H9 (cell line): ENCODE measurements at regions not wholly inside any gene's neighbourhood (a gene's known extent, or its start where the extent isn't known, plus 50 kb on each side); places are given as distances from the start of the nearest gene placed in this dataset.

Experiments used
- DNase-seq: peaks from one replicate; pipeline ENCODE4 v3.0.0-alpha.2; 2017
- H2AFZ ChIP-seq: one replicate; pipeline ENCODE4 v1.6.1; 2013; ENCODE audit warnings: mild to moderate bottlenecking, low read length, control low read depth, moderate library complexity
- H2AK5ac ChIP-seq: 2 replicates; pipeline ENCODE4 v1.6.1; 2013; ENCODE audit warnings: low read length, control low read depth, mixed read lengths; ENCODE audit not compliant: insufficient read length
- H2BK120ac ChIP-seq: one replicate; pipeline ENCODE4 v1.6.1; 2013; ENCODE audit warnings: low read depth, mild to moderate bottlenecking, low read length, control low read depth, inconsistent platforms; ENCODE audit not compliant: poor library complexity, severe bottlenecking
- H2BK12ac ChIP-seq: 2 replicates; pipeline ENCODE4 v1.6.1; 2013; ENCODE audit warnings: low read length, control low read depth, mixed read lengths, low read depth; ENCODE audit not compliant: insufficient read length
- H2BK15ac ChIP-seq: 2 replicates; pipeline ENCODE4 v1.6.1; 2013; ENCODE audit warnings: low read depth, low read length, control low read depth
- H2BK20ac ChIP-seq: one replicate; pipeline ENCODE4 v1.6.1; 2013; ENCODE audit warnings: low read depth, mild to moderate bottlenecking, low read length, control low read depth, inconsistent platforms; ENCODE audit not compliant: poor library complexity, severe bottlenecking
- H2BK5ac ChIP-seq: 2 replicates; pipeline ENCODE4 v1.6.1; 2013; ENCODE audit warnings: low read length, control low read depth, mixed read lengths; ENCODE audit not compliant: insufficient read length
- H3K14ac ChIP-seq: 2 replicates; pipeline ENCODE4 v1.6.1; 2013; ENCODE audit warnings: low read length, control low read depth; ENCODE audit not compliant: insufficient read depth
- H3K18ac ChIP-seq: 2 replicates; pipeline ENCODE4 v1.6.1; 2013; ENCODE audit warnings: low read depth, mild to moderate bottlenecking, mixed read lengths, low read length, control low read depth; ENCODE audit not compliant: insufficient read length
- H3K23ac ChIP-seq: 2 replicates; pipeline ENCODE4 v1.6.1; 2013; ENCODE audit warnings: low read length, control low read depth, mixed read lengths, low read depth; ENCODE audit not compliant: insufficient read length
- H3K23me2 ChIP-seq: 2 replicates; pipeline ENCODE4 v1.6.1; 2013; ENCODE audit warnings: low read depth, mild to moderate bottlenecking, mixed read lengths, low read length, control low read depth; ENCODE audit not compliant: insufficient read length, poor library complexity, severe bottlenecking
- H3K27ac ChIP-seq: 2 replicates; pipeline ENCODE4 v1.5.1; 2013; ENCODE audit warnings: low read length, control low read depth, mixed read lengths, low read depth; ENCODE audit not compliant: insufficient read length
- H3K27me3 ChIP-seq: 2 replicates; pipeline ENCODE4 v1.6.1; 2013; ENCODE audit warnings: low read length, control low read depth, inconsistent platforms; ENCODE audit not compliant: insufficient read depth
- H3K4ac ChIP-seq: 2 replicates; pipeline ENCODE4 v1.6.1; 2013; ENCODE audit warnings: low read depth, mild to moderate bottlenecking, control low read depth, inconsistent platforms, low read length, moderate library complexity
- H3K4me1 ChIP-seq: 2 replicates; pipeline ENCODE4 v1.6.1; 2013; ENCODE audit warnings: low read length, control low read depth, inconsistent platforms; ENCODE audit not compliant: insufficient read depth
- H3K4me2 ChIP-seq: 2 replicates; pipeline ENCODE4 v1.6.1; 2013; ENCODE audit warnings: low read length, control low read depth, mixed read lengths; ENCODE audit not compliant: insufficient read length, insufficient read depth
- H3K56ac ChIP-seq: 2 replicates; pipeline ENCODE4 v1.6.1; 2013; ENCODE audit warnings: low read depth, mild to moderate bottlenecking, mixed read lengths, low read length, control low read depth; ENCODE audit not compliant: insufficient read length
- H3K79me1 ChIP-seq: 2 replicates; pipeline ENCODE4 v1.6.1; 2013; ENCODE audit warnings: low read depth, mild to moderate bottlenecking, moderate library complexity, low read length, control low read depth, inconsistent platforms; ENCODE audit not compliant: insufficient read depth, poor library complexity, severe bottlenecking
- H3K79me2 ChIP-seq: 2 replicates; pipeline ENCODE4 v1.6.1; 2013; ENCODE audit warnings: low read length, control low read depth, inconsistent platforms; ENCODE audit not compliant: insufficient read depth
- H3K9ac ChIP-seq: 2 replicates; pipeline ENCODE4 v1.6.1; 2013; ENCODE audit warnings: low read length, control low read depth, mixed read lengths; ENCODE audit not compliant: insufficient read length; ENCODE audit errors: extremely low read depth
- H3K9me3 ChIP-seq: one replicate; pipeline ENCODE4 v1.6.1; 2013; ENCODE audit warnings: low read depth, low read length, inconsistent platforms; ENCODE audit not compliant: control insufficient read depth
- H3T11ph ChIP-seq: one replicate; pipeline ENCODE4 v1.6.1; 2013; ENCODE audit warnings: mild to moderate bottlenecking, low read length, control low read depth, inconsistent platforms
- H4K20me1 ChIP-seq: one replicate; pipeline ENCODE4 v1.6.1; 2013; ENCODE audit not compliant: control insufficient read depth, insufficient read length, insufficient read depth
- H4K5ac ChIP-seq: 2 replicates; pipeline ENCODE4 v1.6.1; 2013; ENCODE audit warnings: low read depth, mild to moderate bottlenecking, mixed read lengths, low read length, control low read depth; ENCODE audit not compliant: insufficient read length
- H4K8ac ChIP-seq: replicated peaks from 2 replicates; pipeline ENCODE4 v1.6.1; 2013; ENCODE audit warnings: low read length, control low read depth, mixed read lengths, low read depth; ENCODE audit not compliant: insufficient read length
- H4K91ac ChIP-seq: 2 replicates; pipeline ENCODE4 v1.6.1; 2013; ENCODE audit warnings: low read depth, mild to moderate bottlenecking, moderate library complexity, mixed read lengths, low read length, control low read depth; ENCODE audit not compliant: insufficient read length
- H3K27ac Mint-ChIP-seq, 3 experiments: 2 replicates in 2 of 3; 3 replicates in 1 of 3; pipeline ENCODE4 v1.8.0; 2020 to 2021; ENCODE audit warnings: mixed read lengths in 3 of 3, mild to moderate bottlenecking in 1 of 3, moderate library complexity in 1 of 3
- H3K27me3 Mint-ChIP-seq: 2 replicates; pipeline ENCODE4 v1.8.0; 2021; ENCODE audit warnings: low read depth, mild to moderate bottlenecking, moderate library complexity, mixed read lengths
- H3K36me3 Mint-ChIP-seq, 3 experiments: 2 replicates in 2 of 3; 3 replicates in 1 of 3; pipeline ENCODE4 v1.8.0; 2020 to 2021; ENCODE audit warnings: low read depth in 3 of 3, mixed read lengths in 3 of 3; ENCODE audit not compliant: insufficient read depth in 1 of 3
- H3K4me1 Mint-ChIP-seq, 2 experiments: 2 replicates each; pipeline ENCODE4 v1.8.0; 2020; ENCODE audit warnings: mixed read lengths in 2 of 2
- H3K4me3 Mint-ChIP-seq, 2 experiments: 2 replicates in 1 of 2; 3 replicates in 1 of 2; pipeline ENCODE4 v1.8.0; 2020 to 2021; ENCODE audit warnings: mild to moderate bottlenecking in 2 of 2, mixed read lengths in 2 of 2, moderate library complexity in 1 of 2
- H3K9me3 Mint-ChIP-seq, 2 experiments: 2 replicates in 1 of 2; 3 replicates in 1 of 2; pipeline ENCODE4 v1.8.0; 2020; ENCODE audit warnings: mild to moderate bottlenecking in 2 of 2, mixed read lengths in 2 of 2, moderate library complexity in 1 of 2
- TF ChIP-seq, protein P1 (sequence below): fragments of 200-600 bp; sonication (generic); conservative IDR thresholded peaks from 3 replicates; pipeline ENCODE4 v1.8.0; 2021; ENCODE audit warnings: antibody characterized with exemption, mild to moderate bottlenecking

DNA sequence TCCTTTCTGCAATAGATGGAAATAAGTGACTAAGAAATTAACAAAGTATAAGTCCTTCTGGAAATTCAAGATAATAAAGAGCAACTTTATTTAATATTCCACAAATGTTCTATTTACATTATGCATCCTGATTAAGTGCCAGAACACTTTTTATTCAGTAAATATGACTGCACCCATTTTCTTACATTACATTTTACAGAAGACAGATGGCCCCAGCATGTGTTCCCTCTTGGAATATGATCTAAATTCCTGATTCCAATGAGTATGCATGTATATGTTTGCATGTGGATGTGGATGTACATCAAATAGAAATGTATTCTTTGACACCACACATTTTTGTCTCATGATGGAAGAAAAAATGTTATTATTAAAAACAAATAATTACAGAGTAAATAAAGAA lies 628.7 kb upstream of the SEMA3D start:
- no peak overlapping the region for H2AK5ac ChIP-seq
- no peak overlapping the region for H3K27ac ChIP-seq
- no peaks in the 10 kb centered on the region for H3K79me1 ChIP-seq
- H3K4me1 ChIP-seq = no peaks in the 10 kb centered on the region
- no peak overlapping the region for H4K5ac ChIP-seq
- no peaks in the 10 kb centered on the region for H3K27me3 ChIP-seq
- H4K91ac ChIP-seq = no peak overlapping the region
- Mint-ChIP-seq H3K4me1 (peaks cover 3 to 8% of the 10 kb centered on the region in 2 experiments; a peak in 2 of 4 replicates), H3K36me3 (no peaks in the 10 kb centered on the region), H3K27me3 (no peaks in the 10 kb centered on the region), H3K27ac (no peak overlapping the region), H3K4me3 (no peak overlapping the region), H3K9me3 (no peaks in the 10 kb centered on the region)
- H4K20me1 ChIP-seq = no peaks in the 10 kb centered on the region
- H3K4ac ChIP-seq = no peak overlapping the region
- DNase-seq = no peak
- H2BK12ac ChIP-seq = no peak overlapping the region
- H2BK20ac ChIP-seq = no peak overlapping the region
- H2AFZ ChIP-seq = no peak overlapping the region
- no peaks in the 10 kb centered on the region for H3K23me2 ChIP-seq
- H3K14ac ChIP-seq = no peak overlapping the region
- no peaks in the 10 kb centered on the region for H3K79me2 ChIP-seq
- TF ChIP-seq, protein P1, sequence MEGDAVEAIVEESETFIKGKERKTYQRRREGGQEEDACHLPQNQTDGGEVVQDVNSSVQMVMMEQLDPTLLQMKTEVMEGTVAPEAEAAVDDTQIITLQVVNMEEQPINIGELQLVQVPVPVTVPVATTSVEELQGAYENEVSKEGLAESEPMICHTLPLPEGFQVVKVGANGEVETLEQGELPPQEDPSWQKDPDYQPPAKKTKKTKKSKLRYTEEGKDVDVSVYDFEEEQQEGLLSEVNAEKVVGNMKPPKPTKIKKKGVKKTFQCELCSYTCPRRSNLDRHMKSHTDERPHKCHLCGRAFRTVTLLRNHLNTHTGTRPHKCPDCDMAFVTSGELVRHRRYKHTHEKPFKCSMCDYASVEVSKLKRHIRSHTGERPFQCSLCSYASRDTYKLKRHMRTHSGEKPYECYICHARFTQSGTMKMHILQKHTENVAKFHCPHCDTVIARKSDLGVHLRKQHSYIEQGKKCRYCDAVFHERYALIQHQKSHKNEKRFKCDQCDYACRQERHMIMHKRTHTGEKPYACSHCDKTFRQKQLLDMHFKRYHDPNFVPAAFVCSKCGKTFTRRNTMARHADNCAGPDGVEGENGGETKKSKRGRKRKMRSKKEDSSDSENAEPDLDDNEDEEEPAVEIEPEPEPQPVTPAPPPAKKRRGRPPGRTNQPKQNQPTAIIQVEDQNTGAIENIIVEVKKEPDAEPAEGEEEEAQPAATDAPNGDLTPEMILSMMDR = no peak
- H3K4me2 ChIP-seq = no peak overlapping the region
- H3K56ac ChIP-seq = no peak overlapping the region
- no peak overlapping the region for H3K18ac ChIP-seq
- H3K23ac ChIP-seq = no peak overlapping the region
- H2BK5ac ChIP-seq = no peak overlapping the region
- H2BK120ac ChIP-seq = no peak overlapping the region
- no peaks in the 10 kb centered on the region for H3K9me3 ChIP-seq
- no peak overlapping the region for H3T11ph ChIP-seq
- no peak overlapping the region for H4K8ac ChIP-seq
- H3K9ac ChIP-seq = no peak overlapping the region
- H2BK15ac ChIP-seq = no peak overlapping the region
